Spinal cord (tissue), 9 donors: ENCODE measurements at regions not wholly inside any gene's neighbourhood (a gene's known extent, or its start where the extent isn't known, plus 50 kb on each side); places are given as distances from the start of the nearest gene placed in this dataset.
A peak's percentile ranks its signal among the peaks of the same experiment; 100 is the strongest.

Experiments
- DNase-seq, 6 donors: peaks; one replicate each; pipeline versions ENCODE4 v3.0.0 to v3.0.0-alpha.2; 2013 to 2015; ENCODE audit warnings: low spot score in 6 of 6, low read depth in 4 of 6
- H3K27ac ChIP-seq: one replicate; pipeline ENCODE4 v1.5.1; 2013; ENCODE audit warnings: low read depth, low read length, control low read depth
- H3K27me3 ChIP-seq: one replicate; pipeline ENCODE4 v1.6.1; 2013; ENCODE audit warnings: low read length; ENCODE audit not compliant: control insufficient read depth, insufficient read depth
- H3K36me3 ChIP-seq: one replicate; pipeline ENCODE4 v1.6.1; 2013; ENCODE audit warnings: low read length; ENCODE audit not compliant: control insufficient read depth, insufficient read depth
- H3K4me1 ChIP-seq: one replicate; pipeline ENCODE4 v1.6.1; 2013; ENCODE audit warnings: low read length; ENCODE audit not compliant: control insufficient read depth, insufficient read depth
- H3K4me3 ChIP-seq: one replicate; pipeline ENCODE4 v1.5.1; 2013; ENCODE audit warnings: low read depth, low read length, control low read depth
- H3K9me3 ChIP-seq: one replicate; pipeline ENCODE4 v1.6.1; 2013; ENCODE audit warnings: low read length; ENCODE audit not compliant: control insufficient read depth, insufficient read depth
- WGBS: methylation state at CpG from one replicate; pipeline ENCODE4 v1.1.5; 2013; ENCODE audit warnings: missing lambda C conversion rate; ENCODE audit not compliant: insufficient coverage; 5-methylcytosine and 5-hydroxymethylcytosine counted together
- donor health status: healthy.

- Histone ChIP-seq H3K27ac (peak overlapping the region; percentile 71), H3K9me3 (no peaks in the 10 kb centered on the region), H3K36me3 (no peaks in the 10 kb centered on the region), H3K27me3 (no peaks in the 10 kb centered on the region), H3K4me3 (no peak overlapping the region), H3K4me1 (peaks cover 12% of the 10 kb centered on the region)
- 63% methylated on average over 2 of the region's 5 CpGs for WGBS
- peak; percentile 13 to 91 (median 43) for DNase-seq
Measured at GRCh38 chr9:2559192-2560152, 62.1 kb upstream of the VLDLR start.

GRCh38 chr9:2560180-2560579, 61.4 kb upstream of the VLDLR start:
- Histone ChIP-seq H3K4me3 (no peak overlapping the region), H3K9me3 (no peaks in the 10 kb centered on the region), H3K36me3 (no peaks in the 10 kb centered on the region), H3K4me1 (peaks cover 12% of the 10 kb centered on the region), H3K27me3 (no peaks in the 10 kb centered on the region), H3K27ac (peak overlapping the region; percentile 71)
- DNase-seq = no peak

GRCh38 chr9:2565676-2566340, 55.8 kb upstream of the VLDLR start:
- Histone ChIP-seq H3K27me3 (no peaks in the 10 kb centered on the region), H3K27ac (no peak overlapping the region), H3K36me3 (no peaks in the 10 kb centered on the region), H3K9me3 (no peaks in the 10 kb centered on the region), H3K4me3 (no peak overlapping the region), H3K4me1 (no peaks in the 10 kb centered on the region)
- 100% methylated on average over 1 of the region's 6 CpGs for WGBS
- no peak for DNase-seq

GRCh38 chr9:2567922-2568321, 53.7 kb upstream of the VLDLR start:
- Histone ChIP-seq H3K9me3 (no peaks in the 10 kb centered on the region), H3K27me3 (no peaks in the 10 kb centered on the region), H3K36me3 (no peaks in the 10 kb centered on the region), H3K4me1 (no peaks in the 10 kb centered on the region), H3K27ac (no peak overlapping the region), H3K4me3 (no peak overlapping the region)
- DNase-seq = no peak

- Histone ChIP-seq H3K27ac (no peak overlapping the region), H3K27me3 (no peaks in the 10 kb centered on the region), H3K4me1 (no peaks in the 10 kb centered on the region), H3K4me3 (no peak overlapping the region), H3K9me3 (no peaks in the 10 kb centered on the region), H3K36me3 (no peaks in the 10 kb centered on the region)
- no peak for DNase-seq
Measured at GRCh38 chr9:2568689-2569088, 52.9 kb upstream of the VLDLR start.

GRCh38 chr9:2570615-2571479, 50.7 kb upstream of the VLDLR start:
- H3K27ac ChIP-seq = no peak overlapping the region

More at GRCh38 chr9:2570615-2571479, 50.7 kb upstream of the VLDLR start:
- peak in 3 of 6 donors; percentile 14 to 27 (median 17) for DNase-seq
- no peaks in the 10 kb centered on the region for H3K36me3 ChIP-seq
- no peaks in the 10 kb centered on the region for H3K4me1 ChIP-seq
- H3K4me3 ChIP-seq = no peak overlapping the region
- H3K27me3 ChIP-seq = no peaks in the 10 kb centered on the region
- H3K9me3 ChIP-seq = no peaks in the 10 kb centered on the region
- 63% methylated on average over 3 of the region's 7 CpGs for WGBS
